HG03139 (cell line): ENCODE measurements at regions not wholly inside any gene's neighbourhood (a gene's known extent, or its start where the extent isn't known, plus 50 kb on each side); places are given as distances from the start of the nearest gene placed in this dataset.

Experiments used
- ATAC-seq: cut with Tn5 transposase; IDR thresholded peaks from one replicate; pipeline ENCODE4 v1.9.1; 2021; ENCODE audit not compliant: unreplicated experiment

DNA sequence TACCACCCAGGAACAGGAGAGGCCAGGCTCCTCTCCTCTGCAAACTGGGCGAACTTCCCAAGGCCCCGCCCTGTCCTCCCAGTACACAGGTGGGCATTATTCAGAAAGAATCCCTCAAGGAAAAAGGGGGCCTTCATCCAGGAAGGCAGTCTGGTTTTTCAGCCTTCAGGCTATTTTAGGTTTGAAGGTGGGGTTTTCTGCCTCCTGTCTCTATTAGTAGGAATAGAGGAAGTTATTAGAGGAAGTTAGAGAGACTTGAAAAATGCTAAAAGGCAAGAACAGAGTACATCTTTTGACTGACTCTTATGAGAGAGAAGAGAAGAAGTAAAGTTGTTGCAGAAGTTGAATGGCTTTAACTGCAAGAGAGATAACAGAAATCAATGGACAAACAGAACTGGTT lies 250.9 kb upstream of the SORCS1 start:
- no peak for ATAC-seq

GRCh38 chr10:107413971-107414370 lies 249.5 kb upstream of the SORCS1 start:
- ATAC-seq = no peak

GRCh38 chr10:107409522-107409921 lies 245.0 kb upstream of the SORCS1 start:
- no peak for ATAC-seq

DNA sequence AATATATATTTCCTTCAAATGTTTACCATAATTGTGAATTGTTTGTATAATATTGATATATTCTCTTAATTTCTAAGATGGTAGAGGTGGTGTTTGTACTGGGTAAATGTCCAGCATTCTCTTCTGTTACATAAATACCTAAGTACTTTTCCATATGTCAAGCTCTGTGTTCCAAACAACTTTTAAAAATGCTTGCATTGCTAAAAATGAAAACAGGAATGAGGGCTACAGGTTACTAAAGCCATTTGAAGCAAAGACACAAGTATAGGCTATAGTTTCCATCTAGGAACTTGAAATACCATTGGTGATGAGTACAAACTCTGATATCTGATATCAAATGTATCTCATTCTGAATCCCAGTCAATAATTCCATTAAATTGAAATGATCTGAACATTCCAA lies 233.6 kb upstream of the SORCS1 start:
- ATAC-seq = no peak

- no peak for ATAC-seq
These were observed 227.4 kb upstream of the SORCS1 start for GRCh38 chr10:107391901-107392300.

- ATAC-seq = no peak
These were observed 226.1 kb upstream of the SORCS1 start for GRCh38 chr10:107390563-107390962.

DNA sequence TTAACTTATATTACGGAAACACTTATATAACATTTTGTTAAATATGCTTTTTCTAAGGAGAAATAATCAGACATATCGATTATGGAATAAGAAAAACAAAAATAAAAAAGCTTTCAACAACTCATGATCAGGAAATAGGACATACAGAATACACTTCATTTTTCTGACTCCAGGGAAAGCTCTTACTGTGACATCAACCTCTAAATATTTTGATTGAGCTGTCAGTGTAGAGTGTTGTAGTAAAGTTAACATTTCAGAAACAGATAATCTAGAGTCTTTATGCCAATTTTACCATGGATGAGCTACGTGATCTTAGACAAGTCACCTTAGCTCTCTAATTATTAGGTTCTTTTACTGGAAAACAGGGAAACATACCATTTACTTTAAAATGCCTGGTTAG lies 218.9 kb upstream of the SORCS1 start:
- ATAC-seq = no peak

DNA sequence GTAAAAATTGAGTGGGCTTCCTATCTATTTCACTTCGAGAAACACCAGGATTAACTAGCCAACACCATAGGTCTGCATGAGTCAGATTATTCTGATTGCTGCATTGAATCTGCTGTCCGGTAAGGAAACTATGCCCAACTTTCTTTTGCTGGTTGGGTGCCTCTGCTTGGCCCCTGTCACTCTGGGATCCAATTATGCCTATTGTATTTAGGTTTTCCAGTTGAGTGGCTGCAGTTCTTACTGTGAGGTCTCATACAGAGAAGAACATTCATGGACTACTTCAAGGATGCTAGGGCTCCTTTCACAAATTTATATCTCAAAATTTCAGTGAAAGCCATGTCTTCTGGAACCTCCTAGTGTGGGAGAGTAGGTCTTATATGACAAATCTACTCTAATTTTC lies 215.1 kb upstream of the SORCS1 start:
- ATAC-seq = no peak

DNA sequence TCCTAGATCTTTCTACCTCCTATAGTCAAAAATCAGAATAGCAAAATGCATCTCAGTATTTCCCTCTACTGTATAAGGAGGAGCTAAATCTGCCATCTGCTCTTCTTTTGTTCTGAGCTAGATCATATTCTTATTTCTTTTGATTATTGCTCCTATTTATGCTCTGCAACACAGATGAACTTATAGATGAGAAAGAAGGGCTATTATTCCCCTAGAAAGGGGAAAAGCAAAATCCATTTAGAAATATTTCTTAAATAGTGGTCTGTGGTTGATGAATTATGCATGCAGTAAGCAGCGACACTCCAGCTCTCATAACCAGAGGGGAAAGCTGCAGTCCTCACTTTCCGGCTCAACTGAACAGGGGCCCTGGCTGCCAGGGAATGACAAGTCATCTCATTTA lies 207.3 kb upstream of the SORCS1 start:
- ATAC-seq = no peak

- no peak for ATAC-seq
These were observed 200.4 kb upstream of the SORCS1 start for GRCh38 chr10:107364872-107365271.

DNA sequence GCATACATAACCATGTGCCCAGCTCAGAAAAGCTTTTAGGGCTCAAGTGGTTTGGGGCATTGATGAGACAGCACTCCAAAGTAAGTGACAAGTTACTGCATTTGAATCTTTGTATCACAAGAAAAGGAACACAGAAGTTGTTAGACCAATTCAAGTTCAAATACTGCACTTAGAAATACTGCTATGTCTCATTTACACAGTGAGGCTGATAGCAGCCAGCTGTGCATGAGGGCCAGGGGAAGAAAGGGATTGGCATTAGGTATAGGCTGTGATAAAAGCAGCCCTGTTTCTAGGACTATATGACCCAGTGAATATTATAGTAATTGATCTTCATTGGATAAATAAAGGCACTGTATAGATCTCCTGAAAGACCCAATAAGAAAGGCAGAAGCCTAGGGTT lies 197.8 kb upstream of the SORCS1 start:
- ATAC-seq = no peak

DNA sequence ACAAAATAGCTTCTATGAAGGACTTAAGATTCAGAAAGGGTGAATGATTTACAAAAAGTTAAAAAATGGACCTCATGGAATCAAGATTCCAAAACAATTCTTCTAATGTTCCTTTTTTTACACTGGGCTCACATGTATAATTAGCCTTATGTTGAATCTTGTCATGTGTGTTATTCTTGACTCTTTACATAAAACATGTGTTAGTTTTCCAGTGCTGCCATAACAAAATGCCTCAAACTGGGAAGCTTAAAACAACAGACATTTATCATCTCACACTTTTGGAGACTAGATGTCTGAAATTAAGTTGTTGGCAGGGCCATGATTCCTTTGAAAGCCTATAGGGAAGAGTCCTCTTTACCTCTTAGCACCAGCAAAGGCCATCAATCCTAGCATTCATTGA lies 192.5 kb upstream of the SORCS1 start:
- ATAC-seq = no peak

DNA sequence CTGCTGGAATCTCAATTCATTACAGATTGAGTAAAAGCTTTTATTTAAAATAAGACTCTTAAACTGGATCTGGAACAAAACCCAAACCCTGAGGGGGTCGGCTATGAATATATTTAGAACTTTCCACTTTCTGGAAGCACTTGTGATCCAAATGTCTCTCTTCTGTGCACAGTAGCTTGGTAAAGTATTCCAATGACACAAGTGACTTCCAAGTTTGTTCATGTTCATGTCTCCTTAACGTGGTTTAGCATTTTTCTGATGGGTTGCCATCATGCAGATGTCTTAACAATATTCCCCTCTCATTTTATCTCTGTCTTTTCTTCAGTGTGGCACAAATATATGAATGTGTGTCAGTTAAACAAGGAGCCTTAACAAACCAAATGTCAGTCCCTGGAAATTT lies 191.9 kb upstream of the SORCS1 start:
- no peak for ATAC-seq

DNA sequence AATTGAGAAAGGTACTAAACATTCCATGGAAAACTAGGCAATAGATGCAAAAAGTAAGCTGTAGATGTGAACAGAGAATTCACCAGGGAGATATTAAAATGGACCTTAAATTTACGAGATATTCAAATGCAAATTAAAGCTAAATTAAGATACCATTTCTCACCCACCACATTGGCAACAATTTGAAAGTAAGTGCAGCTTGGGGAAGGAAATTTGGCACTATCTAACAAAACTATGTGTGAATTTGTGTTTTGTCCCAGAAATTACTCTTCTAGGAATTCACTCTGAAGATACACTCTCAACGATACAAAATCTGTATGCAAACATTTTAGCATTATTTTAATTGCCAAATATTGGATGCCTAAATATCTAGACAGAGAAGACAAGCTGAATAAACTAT lies 178.2 kb upstream of the SORCS1 start:
- no peak for ATAC-seq

DNA sequence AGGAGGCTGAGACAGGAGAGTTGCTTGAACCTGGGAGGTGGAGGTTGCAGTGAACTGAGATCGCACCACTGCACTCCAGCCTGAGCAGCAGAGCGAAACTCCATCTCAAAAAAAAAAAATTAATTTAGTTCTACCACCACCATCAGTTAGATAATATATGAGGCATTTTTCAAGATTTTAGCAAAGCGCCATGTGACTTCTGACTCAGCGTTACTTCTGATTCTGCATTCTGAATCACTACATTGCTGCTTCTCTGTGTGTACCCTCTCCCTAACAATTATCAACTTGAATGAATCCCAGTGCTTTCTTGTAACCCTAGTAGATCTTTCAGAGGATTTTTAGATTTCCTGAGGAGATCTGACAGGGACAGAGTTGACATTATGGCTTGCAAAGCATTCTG lies 176.8 kb upstream of the SORCS1 start:
- ATAC-seq = no peak

DNA sequence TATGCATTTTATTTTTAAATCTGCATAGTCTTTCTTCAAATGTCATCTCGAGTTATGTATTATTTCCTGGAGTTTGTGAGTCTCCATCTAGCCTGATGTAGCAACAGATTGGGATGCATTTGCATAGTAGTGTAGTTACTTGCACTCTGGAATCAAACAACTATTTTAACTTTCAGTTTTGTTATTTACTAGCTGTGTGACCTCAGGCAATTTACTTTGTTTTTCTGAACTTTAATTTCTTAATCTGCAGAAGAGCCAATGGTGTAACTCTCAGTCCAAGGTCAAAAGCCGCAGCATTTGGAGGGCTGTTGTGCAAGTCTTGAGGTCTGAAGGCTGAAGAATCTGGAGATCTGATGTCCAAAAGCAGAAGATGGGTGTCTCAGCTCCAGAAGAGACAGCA lies 175.8 kb upstream of the SORCS1 start:
- no peak for ATAC-seq

- ATAC-seq = no peak
These were observed 171.6 kb upstream of the SORCS1 start for GRCh38 chr10:107336061-107336460.

DNA sequence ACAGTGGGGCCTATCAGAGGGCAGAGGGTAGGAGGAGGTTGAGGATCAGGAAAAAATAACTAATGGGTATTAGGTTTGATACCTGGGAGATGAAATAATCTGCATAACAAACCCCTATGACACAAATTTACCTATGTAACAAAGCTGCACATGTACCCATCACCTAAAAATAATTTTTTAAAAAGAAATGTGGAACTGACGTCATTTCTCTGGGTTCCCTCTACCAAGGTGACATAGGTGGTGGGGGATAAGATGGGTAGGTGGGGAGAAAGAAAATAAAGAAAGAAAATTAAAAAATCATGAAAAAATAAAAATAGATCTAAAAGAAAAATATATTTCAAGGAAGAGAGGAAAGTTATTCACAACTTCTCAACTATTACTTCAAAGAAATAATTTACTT lies 153.1 kb upstream of the SORCS1 start:
- ATAC-seq = no peak

- ATAC-seq = no peak
These were observed 138.7 kb upstream of the SORCS1 start for GRCh38 chr10:107303203-107303602.

DNA sequence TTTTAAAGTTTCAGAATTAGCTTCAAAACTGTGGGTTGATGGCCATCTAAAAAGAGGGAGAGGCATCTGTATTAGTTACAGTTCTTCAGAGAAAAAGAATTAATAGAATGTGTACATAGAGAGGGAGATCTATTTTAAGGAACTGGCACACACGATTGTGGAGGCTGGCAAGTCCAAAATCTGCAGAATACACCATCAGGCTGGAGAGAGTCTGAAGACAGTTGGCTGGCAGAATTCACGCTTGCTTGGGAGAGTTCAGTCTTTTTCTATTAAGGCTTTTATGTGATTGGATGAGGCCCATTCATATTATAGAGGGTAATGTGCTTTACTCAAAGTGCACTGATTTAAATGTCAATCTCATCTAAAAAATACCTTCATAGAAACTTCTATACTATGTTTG lies 135.1 kb upstream of the SORCS1 start:
- no peak for ATAC-seq

GRCh38 chr10:107284187-107284586 lies 119.7 kb upstream of the SORCS1 start:
- no peak for ATAC-seq

DNA sequence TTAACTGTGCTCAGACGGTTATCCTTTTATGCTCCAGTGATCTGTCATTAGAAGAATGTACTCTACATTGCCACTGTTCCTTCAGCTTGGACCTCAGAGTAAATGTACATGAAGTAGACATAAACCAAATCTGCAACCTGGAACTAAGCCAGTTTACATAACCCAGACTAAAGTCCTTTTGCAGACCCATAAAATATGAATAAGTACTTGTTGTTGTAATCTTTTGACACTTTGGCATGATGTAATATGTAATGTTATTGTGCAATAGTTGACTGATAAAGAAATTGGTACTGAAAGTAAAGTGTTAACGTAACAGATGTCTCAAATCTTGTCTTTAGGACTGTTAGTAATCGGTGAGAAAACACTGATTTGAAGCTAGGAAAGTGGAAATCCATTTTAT lies 115.8 kb upstream of the SORCS1 start:
- no peak for ATAC-seq

DNA sequence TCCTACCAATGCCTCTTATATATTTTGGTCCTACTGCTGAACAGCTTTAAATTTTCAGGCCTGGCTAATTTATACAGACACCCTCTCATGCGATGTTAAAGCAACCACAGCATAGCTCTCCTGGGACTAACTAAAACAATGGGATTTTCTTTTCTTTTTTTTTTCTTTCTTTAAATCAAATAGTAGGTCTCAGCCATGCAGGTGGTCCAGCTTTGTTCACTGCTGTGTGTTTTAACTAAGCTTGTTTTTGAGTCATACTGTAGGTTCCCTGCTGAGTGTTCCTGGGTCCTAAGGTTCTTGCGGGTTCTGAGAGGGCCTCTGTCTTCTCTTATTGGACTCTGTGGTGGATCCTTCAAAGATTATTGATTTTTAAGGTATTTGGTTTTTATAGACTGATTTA lies 113.1 kb upstream of the SORCS1 start:
- ATAC-seq = no peak

DNA sequence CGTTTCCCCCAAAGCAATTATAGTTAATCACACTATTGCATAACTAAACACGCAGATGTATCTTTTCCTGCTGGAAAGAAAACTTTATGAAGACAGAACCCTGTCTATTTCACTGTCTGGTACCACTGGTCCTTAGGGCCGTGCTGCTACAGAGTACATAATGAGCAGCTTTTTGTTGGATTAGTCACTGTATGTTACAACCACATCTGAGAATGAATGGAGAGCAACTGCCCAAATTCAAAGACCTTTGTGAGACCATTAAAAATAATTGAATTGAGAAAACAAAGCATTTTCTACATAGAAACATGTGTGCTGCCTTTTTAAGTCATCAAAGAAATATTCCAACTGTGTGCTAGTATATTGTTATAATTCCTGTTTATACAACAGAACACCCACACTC lies 111.3 kb upstream of the SORCS1 start:
- no peak for ATAC-seq
